NCI-H1417 treated with DMSO at 0.1 percent for 48 hours (cell line): ENCODE measurements at regions not wholly inside any gene's neighbourhood (a gene's known extent, or its start where the extent isn't known, plus 50 kb on each side); places are given as distances from the start of the nearest gene placed in this dataset.
"Not testable (repeated sequence)": the region's sequence is repeated elsewhere in the genome, so short reads cannot be mapped to it uniquely, and the experiment has no call there.

Experiments
- DNase-seq: peaks from one replicate; lab custom pipeline; 2025; lab: John Stamatoyannopoulos, UW

DNA sequence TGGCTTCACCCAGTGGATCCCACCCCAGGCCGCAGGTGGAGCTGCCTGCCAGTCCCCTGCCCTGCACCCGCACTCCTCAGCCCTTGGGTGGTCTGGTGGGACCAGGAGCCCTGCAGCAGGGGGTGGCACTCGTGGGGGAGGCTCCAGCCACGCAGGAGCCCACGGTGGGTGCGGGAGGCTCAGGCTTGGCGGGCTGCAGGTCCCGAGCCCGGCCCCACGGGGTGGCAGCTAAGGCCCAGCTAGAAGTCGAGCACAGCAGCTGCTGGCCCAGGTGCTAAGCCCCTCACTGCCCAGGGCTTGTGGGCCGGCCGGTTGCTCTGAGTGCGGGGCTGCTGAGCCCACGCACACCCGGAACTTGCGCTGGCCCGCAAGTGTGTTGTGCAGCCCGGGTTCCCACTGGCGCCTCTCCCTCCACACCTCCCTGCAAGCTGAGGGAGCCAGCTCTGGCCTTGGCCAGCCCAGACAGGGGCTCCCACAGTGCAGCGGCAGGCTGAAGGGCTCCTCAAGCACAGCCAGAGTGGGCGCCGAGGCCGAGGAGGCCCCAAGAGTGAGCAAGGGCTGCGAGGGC is 222.6 kb upstream of the LUZP2 start:
- not testable (repeated sequence) for DNase-seq

DNA sequence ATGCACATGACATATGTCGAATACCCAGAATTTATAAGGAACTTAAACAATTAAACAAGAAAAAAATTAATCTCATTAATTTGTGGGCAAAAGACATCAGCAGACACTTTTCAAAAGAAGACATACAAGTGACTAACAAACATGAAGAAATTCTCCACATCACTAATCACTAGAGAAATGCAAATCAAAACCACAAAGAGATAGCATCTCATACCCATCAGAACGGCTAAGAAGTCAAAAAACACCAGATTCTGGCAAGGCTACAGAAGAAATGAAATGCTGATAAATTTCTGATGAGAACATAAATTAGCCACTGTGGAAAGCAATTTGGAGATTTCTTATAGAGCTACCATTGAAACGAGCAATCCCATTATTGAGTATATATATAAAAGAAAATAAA is 210.6 kb upstream of the LUZP2 start:
- DNase-seq = no peak

DNA sequence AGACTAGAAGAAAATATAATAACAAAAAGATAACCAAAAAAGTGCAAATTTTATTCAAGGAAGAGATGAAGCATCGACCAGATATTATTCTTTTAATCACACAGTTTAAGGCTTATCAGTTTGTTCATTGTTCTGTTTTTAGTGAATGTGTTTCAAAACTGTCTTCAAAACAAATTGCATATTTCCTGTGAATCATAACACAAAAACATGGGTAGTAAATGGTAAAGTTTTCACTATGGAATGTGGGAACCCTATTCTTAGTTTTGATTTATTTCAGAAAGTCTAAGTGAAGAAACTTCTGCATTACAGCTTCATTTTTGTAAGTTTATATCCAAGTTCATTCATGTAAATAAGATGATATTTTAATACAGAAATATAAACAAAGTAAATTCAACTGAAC is 207.6 kb upstream of the LUZP2 start:
- no peak for DNase-seq

DNA sequence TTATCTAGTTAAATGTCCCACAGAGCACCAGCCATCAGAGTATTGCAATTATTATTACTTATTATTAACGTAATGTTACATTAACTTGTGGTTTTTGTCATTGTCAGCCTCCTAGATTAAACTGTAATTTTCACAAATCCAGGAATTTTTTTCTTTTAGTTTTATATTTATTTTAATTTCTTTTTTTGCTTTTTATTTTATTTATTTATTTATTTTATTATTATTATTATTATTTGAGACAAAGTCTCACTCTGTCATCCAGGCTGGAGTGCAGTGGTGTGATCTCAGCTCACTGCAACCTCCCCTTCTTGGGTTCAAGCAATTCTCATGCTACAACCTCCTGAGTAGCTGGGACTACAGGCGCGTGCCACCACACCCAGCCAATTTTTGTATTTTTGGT is 202.9 kb upstream of the LUZP2 start:
- no peak for DNase-seq

DNA sequence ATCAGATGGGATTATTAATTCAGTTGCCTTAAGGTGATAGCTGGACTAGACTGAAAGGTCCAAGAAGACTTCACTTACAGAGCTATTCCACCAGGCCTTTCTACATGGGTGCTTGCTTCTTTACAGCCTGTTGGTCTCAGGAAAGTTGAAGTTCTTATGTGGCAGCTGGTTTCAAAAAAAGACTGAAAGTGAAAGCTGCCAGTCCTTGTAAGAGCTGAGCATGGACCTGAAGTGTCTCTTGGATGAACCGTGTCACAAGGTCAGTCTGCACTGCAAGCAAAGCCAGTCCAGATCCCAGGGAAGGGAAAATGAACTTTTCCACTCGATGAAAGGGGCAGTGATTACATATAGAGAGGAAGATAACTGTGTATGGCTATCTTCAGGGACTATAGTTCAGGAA is 201.5 kb upstream of the LUZP2 start:
- DNase-seq = no peak

DNA sequence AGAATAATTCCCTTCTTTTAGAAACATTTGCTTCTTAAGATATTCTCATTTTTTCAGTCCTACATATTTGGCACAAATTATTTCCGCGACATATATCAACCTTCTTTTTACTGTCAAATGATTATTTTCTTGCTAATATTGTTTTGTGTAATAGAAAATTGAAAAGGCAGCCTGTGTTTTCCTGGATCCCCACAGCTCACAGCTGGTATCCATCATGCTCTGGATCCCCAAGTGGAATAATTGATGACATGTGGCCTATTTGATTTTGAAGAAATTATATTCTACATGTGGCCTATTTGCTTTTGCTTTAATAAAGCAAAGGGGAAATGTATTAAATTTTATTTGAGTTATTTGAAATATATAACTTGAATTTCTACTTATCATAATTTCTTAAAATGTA is 199.4 kb upstream of the LUZP2 start:
- DNase-seq = no peak

DNA sequence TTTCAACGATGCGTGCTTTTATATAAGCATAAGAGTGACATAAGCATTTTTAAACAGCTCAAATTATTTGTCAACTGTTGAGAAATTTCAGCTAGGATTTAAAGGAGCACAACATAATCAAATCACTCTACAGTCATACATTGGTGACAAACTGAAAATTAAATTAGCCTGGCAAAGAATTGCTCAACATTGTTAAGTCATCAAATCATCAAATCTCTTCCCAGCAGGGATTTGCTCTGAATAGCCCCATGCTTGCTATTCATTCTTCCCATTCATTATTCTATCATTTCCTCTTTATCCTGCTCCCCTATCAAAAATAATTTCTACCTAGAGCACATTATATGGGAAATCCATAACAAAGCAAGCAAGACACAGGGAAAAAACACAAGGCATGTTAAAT is 198.7 kb upstream of the LUZP2 start:
- DNase-seq = no peak

DNA sequence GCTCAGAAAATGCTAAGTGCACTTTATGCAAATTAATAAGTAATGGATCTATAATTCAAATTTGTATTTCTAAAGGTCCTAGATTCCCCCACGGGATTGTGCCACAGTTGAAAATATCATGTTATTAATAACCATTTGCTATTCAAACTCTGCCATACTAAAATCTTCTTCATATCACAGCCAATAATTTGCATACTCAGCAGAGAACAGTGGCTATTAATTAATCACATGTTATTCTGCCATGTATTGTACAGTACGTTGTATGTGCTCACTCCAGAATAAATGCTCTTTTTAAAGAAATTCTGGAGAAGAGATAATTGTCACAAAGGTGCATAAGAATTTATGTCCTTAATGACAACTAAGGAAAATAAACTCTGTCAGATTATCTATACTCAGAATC is 184.9 kb upstream of the LUZP2 start:
- no peak for DNase-seq

DNA sequence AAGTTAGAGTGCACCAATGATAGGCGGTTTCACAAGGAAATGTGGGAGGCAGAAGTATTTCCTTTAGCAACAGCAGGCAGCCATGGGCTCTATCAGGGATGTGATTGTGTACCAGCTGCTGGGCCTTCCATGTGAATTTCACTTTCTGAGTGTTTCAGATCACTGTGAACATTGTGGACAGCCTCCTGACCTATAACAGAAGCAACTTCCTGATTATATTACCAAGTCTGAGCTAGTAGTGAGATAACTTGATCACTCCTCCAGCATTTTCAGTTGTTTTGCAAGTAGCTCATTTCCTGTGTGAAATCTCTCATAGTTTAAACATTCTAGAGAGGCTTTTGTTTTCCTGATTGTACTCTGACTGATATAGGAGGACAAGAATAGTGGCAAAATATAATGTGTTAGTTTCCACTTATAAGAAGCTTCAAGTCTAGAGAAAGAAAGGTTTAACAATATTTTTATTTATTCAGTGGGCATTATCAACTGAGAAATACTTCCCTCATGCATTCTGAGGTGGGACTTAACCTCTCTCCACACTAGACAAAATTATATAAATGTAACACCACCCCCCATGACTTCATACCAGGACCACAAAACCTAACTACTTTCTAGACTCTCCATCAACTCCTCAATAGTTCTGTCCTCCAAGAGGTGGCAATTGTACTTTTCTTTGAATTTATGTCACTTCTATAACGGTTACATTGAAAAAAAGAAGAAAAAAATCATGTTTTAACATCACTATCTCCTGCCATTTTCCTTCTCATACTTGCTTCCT is 184.2 kb upstream of the LUZP2 start:
- DNase-seq = no peak

DNA sequence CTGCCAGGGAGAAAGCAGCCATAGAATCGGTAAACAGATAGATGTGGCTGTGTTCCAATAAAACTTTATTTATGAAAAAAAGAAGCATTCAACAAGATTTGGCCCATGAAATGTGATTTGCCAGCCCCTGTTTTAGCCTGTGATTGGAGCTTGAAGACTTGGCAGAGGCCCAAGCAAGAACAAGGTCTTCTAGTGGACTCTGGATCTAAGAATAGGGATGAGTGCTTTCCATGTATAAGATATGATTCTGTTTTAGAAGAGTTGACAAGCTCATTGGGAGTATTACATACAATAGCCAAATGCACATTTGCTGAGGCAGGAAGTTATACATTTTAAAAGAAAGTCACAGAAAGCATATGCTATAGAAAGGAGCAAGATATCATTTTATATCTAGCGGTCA is 175.6 kb upstream of the LUZP2 start:
- DNase-seq = no peak

DNA sequence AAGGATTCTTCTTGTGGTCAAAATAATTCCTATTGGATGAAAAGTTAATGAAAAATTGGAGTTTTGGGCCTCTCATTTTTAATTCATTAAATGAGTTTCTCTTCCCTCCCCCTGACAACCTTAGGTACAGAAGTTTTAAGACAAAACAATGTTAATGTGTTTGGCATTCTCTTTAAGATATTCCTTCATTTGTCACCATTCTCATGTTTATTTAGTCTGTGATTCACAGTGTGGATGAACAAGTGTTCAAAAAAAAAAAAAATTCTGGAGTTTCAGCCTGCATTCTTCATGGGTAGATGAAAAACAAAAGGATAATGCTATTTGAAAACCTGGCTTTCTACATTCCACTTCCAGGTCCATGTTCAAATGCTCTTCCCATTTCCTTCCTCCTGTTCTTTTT is 172.6 kb upstream of the LUZP2 start:
- DNase-seq = no peak

DNA sequence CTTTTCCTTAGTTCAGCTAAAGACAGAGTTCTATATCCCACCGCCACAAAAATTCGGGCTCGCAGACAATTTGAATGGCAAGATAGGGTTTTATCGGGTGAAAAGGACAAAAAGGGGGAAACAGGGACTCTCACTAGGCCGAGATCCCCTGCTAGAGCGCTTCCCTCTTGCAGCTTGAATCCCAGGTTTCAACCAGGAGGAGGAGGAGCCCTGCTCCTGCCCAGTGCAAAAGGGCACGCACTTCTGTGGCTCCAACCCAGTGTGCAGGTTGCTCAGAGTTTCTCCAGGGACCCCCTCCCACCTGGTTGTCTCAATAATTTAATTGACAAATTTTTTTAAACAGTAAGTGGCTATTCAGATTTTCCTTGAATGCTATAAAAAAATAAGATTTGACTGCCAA is 152.6 kb upstream of the LUZP2 start:
- no peak for DNase-seq

DNA sequence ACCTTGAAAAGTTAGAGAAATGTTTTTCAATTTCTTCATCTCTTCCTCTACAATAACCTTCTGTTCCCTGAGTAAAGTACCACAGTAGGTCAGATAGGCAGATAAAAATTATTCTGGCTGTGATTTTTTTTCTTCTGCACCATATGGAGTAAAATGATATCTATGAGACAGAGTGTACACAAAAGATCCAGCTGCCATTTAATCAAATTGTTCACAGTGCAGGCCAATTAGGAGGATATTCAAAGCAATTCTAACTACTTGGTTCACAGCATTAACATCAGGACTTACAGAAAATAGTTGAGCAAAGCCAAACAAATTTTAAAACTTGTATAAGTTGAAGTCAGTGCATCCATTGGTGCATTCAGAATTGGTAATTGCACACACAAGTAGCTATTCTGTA is 147.9 kb upstream of the LUZP2 start:
- peak; percentile 2 for DNase-seq

DNA sequence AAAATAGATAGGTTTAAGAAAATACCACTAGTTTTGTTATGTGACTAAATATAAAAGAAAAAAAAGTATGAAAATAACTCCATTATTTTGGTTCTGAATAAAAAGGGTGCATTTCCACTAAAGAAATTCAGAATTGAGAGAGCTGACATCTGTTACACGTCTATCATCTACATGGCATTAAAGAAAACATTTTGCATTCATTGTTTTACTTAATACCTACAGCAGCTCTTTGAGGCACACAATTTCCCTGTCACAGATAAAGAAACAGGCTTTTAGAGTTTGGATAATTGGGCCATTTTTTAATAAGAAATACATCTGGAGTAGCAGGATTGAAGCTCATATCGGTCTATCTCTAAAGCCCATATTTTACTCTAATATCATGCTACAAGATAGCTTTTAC is 145.7 kb upstream of the LUZP2 start:
- no peak for DNase-seq

DNA sequence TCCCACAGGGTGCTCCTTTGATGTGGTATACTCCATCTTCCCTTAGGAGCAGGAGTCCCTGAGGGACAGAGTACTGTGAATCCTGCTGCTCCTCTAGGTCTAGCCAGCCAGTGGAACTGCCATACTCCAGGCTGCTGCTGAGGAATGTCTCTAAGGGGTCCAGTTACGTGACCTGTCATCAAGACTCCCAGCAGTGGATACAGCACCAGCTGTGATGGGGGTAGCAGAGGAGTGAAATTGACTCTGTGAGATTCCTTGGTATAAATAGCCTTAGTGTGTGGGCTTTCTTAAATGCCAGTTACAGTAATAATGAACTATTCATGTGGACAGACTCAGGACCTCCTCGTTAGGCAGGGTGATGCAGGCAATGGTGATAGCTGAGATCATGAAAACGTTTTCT is 140.4 kb upstream of the LUZP2 start:
- no peak for DNase-seq

DNA sequence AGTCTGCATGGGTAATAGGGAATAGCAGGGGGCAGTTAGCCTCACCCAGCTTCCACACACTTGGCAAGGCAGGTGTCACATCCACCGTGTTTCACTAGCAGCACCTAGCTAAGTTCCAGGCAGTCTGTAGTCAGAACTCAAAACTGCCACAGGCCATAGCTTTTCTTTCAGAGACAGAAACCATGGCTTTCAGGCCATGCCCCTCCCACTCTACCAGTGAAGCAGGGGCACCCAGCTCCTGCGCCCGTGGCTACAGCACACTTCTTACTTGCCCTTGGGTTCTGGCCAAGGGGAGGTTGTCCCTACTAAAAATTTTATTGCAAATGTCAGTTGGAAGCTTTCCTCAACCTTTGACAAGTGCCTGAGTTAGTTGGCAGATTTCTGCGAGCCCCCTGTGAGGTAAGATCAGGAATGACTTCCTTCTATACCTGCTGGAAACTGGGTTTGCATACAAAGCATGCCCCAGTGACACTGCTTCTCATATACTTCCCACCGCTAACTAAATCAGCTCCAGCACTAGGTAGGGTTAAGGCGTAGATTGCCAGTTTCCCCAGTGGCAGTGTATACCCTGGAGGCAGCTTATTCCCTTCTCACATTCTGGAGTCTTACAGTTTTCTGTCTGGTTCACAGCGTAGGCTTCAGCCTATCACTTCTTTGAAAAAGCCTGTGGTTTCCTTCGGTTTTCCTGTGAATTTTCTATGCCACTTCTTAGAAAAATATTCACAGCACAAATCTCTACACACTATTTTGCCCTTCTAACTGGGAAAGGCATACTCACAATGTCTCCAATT is 139.0 kb upstream of the LUZP2 start:
- DNase-seq = no peak

DNA sequence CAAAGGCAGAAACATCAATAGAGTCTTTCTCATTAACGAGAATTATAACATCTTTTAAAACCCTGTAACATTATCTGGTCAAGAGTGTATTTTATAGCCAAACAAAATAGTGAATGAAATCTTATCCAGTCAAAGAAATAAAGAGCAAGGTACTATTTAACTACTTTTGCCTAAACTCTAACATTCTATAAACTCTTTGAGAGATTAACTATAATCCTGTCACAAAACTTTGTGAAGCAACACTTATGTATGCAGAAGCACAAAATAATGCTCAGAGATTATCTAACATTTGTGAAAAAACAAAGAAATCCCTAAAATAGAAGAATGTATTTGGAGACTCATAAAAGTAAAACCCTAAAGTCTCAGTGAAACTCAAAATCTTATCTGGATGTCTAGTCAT is 124.4 kb upstream of the LUZP2 start:
- no peak for DNase-seq

DNA sequence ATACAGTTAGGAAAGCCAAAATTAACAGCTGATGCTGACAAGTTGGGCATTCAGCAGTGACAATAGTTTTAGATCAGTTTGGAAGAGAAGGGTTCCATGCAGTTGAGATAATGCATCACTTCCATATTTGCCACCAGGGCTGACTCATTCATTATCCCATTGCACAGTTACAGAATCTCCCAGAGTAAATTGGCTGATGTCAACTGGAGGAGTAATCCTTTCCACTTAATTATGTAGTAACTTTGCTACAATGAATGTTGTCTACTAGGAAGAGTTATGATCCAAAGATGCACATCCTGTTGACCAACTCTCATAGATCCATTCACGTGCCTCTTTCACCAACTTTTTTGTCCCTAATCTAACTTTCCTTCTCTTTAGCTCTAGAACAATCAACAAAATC is 123.3 kb upstream of the LUZP2 start:
- no peak for DNase-seq

DNA sequence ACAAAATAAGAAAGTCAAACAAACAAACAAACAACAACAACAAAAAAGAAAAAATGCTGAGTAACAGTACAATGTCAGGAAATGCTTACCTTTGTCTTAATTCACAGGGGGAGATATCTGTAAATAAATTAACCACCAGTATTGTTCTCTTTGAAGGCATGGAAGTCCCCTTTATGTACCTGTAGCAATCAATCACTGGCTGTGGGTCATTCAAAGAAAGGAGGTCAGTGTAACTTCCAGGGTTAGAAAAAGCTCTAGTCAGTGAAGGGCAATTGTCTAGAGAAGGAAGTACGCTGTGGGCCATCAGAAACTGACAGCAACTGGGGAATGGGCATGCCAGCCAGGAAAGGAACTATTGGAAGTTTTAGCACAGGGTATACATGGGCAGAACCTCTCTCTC is 121.5 kb upstream of the LUZP2 start:
- no peak for DNase-seq

DNA sequence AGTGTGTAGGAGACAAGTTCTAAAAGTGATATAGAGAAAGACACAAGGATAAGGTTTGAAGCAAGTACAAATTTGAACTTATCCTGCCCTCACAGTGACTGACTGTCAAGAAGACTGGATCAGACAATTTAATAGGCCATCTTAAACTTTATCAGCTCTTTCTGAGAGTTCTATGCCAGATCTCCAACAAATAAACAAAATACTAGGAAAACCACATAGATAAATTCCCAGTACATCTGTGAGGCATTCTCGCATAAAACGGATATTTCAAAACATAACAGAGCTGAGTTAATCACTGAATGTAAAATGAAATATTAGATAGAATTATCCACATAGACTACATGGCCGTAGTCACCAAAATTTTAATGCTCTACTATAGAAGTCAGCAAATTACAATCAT is 120.9 kb upstream of the LUZP2 start:
- no peak for DNase-seq

DNA sequence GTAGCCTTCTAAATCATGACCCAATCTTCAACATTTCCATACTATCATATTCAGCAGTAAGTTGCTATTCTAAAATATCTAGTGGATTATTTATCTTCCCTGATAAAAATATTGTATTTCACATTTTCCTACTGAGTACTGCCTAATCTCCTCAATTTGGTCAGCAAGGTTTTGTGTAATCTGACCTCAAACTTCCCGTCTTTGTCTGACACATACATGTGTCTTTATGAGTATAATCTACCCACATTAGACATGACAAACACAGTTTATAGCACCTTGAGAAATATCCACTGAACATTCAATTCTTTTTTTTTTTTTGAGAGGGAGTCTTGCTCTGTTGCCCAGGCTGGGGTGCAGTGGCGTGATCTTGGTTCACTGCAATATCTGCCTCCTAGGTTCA is 113.7 kb upstream of the LUZP2 start:
- DNase-seq = no peak

DNA sequence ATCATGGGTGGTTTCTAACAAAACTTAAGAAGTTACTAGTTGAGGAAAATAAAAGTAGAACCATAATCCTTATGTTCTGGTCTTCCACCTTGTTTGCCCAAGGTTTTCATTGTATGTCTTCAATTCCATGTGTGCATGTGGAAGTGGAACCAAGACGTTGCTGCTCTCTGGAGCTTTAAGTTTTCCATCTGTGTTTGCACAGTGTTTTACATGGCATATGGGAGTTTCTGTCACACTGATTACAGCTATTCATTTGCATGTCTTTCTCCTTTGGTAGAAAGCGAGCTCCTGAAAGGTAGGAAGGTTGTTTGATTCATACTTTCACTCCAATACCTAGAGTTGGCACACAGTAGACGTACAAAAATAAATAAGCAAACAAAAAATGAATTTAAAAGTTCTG is 112.6 kb upstream of the LUZP2 start:
- no peak for DNase-seq
